ENCODE measurements at regions not wholly inside any gene's neighbourhood (a gene's known extent, or its start where the extent isn't known, plus 50 kb on each side); places are given as distances from the start of the nearest gene placed in this dataset.
A peak's percentile ranks its signal among the peaks of the same experiment; 100 is the strongest.
"Not testable (repeated sequence)": the region's sequence is repeated elsewhere in the genome, so short reads cannot be mapped to it uniquely, and the experiment has no call there.

- DNase-seq: no peak
Measured at GRCh38 chr17:5753421-5753820, 169.1 kb upstream of the NLRP1 start.

- no peak for DNase-seq
Measured at GRCh38 chr17:5757314-5757907, 173.1 kb upstream of the NLRP1 start.

- DNase-seq: peak; percentile 28
Measured at GRCh38 chr17:5758651-5759050, 174.3 kb upstream of the NLRP1 start.

DNA sequence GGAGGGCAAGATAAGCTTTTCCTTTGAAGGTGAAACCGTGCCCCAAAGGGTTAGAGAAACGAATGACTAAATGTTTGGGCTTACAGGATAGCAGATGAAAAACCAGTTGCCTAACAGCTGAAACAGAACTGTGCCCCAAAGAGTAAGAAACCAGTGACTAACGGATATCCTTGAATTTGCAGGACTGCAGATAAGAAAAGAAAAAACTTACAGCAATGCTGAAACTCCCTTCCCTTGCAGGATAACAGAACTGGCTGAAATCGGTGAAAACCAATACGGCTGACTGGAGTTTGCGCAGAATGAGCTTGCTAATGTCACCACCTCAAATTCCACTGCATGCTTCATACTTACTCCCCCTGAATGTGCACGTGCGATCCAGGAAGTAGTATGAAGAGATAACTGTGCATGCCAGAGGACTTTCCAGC lies 175.2 kb upstream of the NLRP1 start:
- DNase-seq: peak; percentile 9

DNA sequence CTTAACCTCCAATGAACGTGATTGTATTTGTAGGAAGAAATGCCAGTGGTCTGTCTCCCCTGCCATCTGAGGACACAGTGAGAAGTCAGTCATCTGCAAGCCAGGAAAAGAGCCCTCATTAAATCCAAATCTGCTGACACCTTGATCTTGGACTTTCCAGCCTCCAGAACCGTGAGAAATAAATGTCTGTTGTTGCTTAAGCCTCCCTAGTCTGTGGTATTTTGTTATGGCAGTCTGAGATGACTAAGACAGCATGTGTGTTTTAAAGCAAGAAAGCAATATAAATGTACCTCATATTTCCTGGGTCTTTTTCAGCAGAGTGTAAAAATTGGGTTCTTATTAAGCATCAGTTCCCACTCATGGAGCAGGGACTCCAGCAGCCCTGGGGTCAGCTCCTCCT lies 177.9 kb upstream of the NLRP1 start:
- DNase-seq: no peak

- no peak for DNase-seq
Measured at GRCh38 chr17:5763595-5764306, 179.4 kb upstream of the NLRP1 start.

DNA sequence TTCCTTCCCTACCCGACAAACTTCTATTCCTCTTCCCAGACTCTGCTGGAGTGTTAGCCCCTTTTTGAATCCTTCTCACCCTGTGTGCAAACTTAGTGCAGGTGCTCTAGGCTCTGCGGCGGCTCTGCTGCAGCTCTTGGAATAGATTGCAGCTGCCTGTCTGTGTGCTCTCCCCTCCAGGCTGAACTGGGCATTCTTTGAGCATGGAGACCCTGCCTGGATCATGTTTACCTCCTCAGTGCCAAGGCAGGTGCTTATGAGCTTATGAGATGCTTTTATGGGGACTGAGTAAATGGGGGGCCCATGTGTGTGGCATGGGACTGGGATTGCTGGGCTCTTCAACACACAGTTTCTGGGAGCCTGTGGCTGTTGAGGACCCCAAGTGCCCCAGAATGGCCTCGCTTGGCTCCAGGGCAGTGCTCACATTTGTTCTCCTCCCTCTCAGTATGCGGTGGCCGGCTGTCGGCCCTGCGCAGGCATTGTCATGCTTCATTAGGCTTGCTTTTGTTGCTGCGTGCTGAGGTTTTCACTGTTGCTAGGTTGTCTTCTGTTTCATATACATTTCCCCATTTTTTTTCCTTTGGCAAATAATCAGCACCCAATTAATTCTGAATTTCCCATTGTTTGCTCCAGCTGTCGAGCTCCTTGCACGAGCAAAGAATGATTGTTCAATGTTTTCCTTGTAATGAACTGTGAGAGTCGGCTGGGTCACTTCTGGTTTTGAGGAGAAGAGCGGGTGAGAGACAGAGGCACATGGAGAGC lies 185.5 kb upstream of the NLRP1 start:
- no peak for DNase-seq

DNA sequence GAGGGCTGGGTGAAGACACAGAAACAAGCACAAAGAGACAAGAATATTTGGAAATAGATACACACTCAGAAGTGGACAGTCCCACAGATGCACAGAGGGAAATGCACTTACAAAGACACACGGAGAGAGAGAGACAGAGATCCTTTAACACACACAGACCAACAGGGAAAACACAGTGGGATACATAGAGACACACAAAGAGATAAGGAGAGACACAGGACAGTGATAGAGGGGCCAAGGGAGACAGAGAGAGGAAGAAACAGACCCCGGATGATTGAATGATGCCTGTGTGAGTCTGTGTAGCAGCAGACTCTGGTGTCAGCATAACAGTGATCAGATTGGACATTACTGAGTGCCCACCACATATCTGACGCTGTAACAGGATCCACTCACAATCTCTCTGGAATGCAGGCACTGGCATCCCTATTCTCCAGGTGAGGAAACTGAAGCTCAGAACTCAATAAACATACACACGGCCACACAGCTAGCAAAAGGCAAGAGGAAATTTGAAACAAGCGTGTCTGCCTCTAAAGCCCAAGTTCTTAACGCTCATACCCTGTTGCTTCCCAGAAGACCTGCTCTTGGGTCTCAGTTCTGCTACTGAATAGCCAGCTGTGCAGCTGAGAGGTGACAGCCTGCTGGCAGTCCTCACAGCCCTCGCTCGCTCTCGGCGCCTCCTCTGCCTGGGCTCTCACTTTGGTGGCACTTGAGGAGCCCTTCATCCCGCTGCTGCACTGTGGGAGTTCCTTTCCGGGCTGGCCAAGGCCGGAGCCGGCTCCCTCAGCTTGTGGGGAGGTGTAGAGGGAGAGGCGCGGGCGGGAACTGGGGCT lies 186.3 kb upstream of the NLRP1 start:
- DNase-seq: no peak

DNA sequence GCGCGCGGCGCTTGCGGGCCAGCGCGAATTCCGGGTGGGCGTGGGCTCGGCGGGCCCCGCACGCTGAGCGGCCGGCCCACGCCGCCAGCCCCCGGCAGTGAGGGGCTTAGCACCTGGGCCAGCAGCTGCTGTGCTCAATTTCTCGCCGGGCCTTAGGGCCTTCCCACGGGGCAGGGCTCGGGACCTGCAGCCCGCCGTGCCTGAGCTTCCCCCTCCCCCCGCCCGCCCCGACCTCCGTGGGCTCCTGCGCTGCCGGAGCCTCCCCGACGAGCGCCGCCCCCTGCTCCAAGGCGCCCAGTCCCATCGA lies 186.9 kb upstream of the NLRP1 start:
- not testable (repeated sequence) for DNase-seq

- DNase-seq: not testable (repeated sequence)
Measured at GRCh38 chr17:5772017-5772416, 187.7 kb upstream of the NLRP1 start.

GRCh38 chr17:5772720-5773119 lies 188.4 kb upstream of the NLRP1 start:
- no peak for DNase-seq

DNA sequence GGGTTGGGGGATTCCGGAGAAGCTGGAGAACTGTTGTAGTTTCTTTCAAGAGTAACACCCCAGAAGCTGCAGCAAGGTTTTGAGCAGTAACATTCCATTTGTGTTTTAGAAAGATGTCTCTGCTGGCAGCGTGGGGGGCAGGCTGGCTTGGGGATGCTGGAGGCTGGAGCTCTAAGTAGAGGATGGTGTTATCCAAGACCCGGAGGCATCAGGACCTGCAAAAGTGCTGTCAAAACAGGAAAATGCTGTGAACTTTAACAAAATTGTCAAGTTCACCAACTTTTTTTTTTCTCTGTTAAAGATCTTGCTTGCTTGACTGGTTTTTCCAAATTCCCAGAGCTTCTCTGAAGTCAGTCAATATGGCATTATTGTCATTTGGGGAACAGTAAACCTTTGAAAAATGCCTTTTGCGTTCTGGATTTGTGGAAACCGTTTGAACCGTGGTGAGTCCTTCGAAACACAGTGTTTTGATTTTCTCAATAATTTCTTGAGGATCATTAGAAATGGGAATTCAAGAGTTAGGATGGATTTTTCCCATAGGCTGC lies 189.6 kb upstream of the NLRP1 start:
- no peak for DNase-seq

DNA sequence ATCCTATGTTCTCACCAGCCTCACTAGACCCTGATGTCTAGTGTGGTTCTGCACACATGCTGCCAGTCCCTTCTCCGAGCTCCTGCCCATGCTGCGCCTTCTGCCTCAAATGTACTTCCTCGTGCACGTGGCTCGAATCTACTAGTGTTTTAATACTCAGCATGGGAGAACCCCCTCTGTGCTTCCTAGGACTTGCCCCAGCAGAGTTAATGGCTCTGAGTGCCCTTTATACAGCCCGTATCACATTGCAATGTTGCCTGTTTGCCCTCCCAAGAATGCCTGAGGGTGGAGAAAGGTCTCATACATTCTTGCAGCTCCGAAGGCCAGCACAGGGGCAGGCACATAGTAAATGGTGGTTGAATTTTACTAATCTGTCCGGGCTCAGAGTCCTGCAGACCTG lies 190.8 kb upstream of the NLRP1 start:
- no peak for DNase-seq

GRCh38 chr17:5780476-5780875 lies 196.2 kb upstream of the NLRP1 start:
- DNase-seq: no peak

DNA sequence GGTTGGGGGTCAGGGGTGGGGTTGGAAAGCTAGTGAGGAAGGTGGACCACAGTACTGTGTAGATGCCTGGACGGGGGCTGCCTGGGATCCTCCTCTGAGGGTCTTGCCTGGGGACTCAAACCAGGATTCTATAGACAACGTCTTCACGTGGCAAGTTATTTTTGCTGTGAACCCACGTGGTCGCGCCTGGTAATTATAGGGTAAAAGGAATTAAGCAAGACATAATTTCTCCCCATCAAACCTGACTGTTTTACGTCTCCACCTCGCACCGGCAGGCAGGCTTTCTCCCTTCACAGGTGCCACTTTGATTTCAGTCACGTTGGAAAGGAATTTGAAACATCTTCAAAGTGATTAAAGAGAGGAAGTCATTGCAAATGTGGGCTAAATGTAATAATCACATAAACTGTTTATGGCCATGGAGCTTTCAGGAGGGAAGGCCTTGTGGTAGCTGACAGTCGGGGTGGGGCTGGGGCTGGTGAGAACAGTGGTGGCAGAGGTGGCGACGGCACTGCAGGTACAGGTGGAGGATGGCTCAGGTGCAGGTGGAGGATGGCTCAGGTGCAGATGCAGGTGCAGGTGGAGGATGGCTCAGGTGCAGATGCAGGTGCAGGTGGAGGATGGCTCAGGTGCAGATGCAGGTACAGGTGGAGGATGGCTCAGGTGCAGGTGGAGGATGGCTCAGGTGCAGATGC lies 197.1 kb upstream of the NLRP1 start:
- no peak for DNase-seq

GRCh38 chr17:5783269-5783668 lies 199.0 kb upstream of the NLRP1 start:
- no peak for DNase-seq

DNA sequence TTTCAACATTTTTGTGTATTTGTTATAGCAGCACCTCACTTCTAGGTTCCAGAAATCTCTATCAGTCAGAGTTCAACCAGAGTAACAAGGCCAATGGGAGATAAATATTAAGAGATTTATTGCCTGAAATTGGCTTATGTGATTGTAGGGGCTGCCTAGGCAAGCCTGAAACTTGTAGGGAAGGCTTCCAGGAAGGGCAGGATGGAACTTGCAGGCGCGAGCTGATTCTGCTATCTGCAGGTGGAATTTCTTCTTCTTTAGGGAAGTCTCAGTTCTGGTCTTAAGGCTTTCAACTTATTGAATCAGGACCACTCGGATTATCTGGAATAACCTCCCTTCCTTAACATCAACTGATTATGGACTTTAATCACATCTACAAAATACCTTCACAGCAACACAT lies 199.5 kb upstream of the NLRP1 start:
- no peak for DNase-seq

GRCh38 chr17:5784791-5785190 lies 200.5 kb upstream of the NLRP1 start:
- DNase-seq: no peak

DNA sequence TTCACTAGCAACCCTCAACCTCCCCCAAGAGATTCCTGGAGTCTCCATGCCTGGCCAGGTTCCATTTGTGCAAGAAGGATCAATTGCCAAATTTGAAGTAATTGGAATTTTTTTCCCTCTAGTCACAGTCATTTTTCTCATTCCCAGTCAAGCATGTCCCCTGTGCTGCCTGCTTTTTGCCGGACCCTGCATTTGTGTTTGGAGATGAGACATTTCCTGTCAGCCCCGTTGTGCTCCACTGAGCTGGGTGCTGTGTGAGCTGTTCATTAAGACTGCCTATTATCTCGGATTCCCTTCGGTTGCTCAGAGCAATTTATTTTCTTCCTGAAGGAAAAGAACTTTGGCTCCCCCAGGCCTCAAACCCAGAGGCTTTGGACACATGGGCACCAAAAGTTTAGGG lies 201.0 kb upstream of the NLRP1 start:
- no peak for DNase-seq

GRCh38 chr17:5785867-5786509 lies 201.7 kb upstream of the NLRP1 start:
- no peak for DNase-seq

DNA sequence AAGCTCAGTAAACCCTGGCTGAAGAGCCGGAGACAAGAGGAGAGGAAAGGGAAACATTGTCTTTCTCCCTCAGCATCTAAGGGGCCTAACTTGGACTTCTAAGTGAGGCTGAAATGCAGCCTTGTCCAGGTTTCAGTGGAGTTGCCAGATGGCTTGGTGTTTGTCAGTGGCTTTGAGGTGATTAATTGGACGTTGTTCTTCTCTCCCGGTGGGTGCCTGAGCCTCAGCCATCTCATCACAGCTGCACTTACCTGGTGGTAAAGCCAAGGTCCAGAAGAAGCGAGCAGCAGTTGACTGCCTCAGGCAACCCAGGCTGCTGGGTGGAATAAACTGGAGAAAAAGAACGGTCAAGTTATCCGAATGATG lies 202.2 kb upstream of the NLRP1 start:
- no peak for DNase-seq

DNA sequence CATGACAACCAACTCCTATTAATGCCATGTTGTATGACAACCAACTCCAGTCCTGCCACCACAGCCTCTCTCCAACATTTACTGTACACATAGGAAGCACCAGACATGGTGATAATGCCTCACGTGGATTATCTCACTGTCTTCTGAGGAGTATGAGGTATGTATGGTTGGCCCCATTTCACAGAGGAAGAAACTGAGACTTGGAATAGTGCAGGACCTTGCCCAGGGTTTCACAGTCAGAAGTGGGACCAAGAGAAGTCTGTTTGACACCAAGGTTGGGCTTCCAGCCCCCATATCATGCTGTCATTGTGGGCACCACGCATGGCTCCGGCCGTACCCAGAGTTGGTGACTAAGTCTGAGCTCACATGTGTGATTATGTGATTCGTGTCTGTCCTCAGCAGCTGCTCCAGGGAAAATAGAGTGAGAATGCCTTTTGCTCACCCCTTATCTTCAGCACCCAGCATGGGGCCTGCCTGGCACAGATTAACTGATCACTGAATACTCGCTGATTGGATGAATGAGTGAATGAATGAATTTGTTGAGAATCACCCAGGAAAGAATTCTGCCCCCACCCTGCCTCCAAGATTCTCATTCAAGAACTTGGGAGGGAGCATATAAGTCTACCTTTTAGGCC lies 204.1 kb upstream of the NLRP1 start:
- no peak for DNase-seq
